ENCODE measurements at regions not wholly inside any gene's neighbourhood (a gene's known extent, or its start where the extent isn't known, plus 50 kb on each side); places are given as distances from the start of the nearest gene placed in this dataset.
"Not testable (repeated sequence)": the region's sequence is repeated elsewhere in the genome, so short reads cannot be mapped to it uniquely, and the experiment has no call there.

- H2AFZ ChIP-seq (ENCODE audit: low read length) = no peak overlapping the region
- DNase-seq (ENCODE audit: insufficient read length, low spot score, missing footprints) = no peak
- no peaks in the 10 kb centered on the region for H3K27me3 ChIP-seq (ENCODE audit: insufficient read depth, low read length)
- no peaks in the 10 kb centered on the region for H3K79me2 ChIP-seq (ENCODE audit: insufficient read depth, low read length)
- TF ChIP-seq CTCF (IDR thresholded peaks at IDR 0.05; ENCODE audit: extremely low read depth, low read depth, low read length) = no peak
- no peak overlapping the region for H3K27ac ChIP-seq (ENCODE audit: low read depth, low read length)
- H3K9me3 ChIP-seq (ENCODE audit: low read depth, low read length) = no peaks in the 10 kb centered on the region
- no peak overlapping the region for H3K4me2 ChIP-seq (ENCODE audit: insufficient read depth, low read length)
- no peaks in the 10 kb centered on the region for H3K4me1 ChIP-seq (ENCODE audit: insufficient read depth, low read length)
- H3K36me3 ChIP-seq (ENCODE audit: insufficient read depth, low read length) = no peaks in the 10 kb centered on the region
- H3K4me3 ChIP-seq (ENCODE audit: insufficient read depth, low read length) = no peak overlapping the region
- no peaks in the 10 kb centered on the region for H4K20me1 ChIP-seq (ENCODE audit: insufficient read depth, low read length)
These were observed 407.6 kb downstream of the TSHZ3 start for GRCh38 chr19:30941591-30941990.

- Histone ChIP-seq H3K79me2 (ENCODE audit: insufficient read depth, low read length) (no peaks in the 10 kb centered on the region), H2AFZ (ENCODE audit: low read length) (no peak overlapping the region), H4K20me1 (ENCODE audit: insufficient read depth, low read length) (no peaks in the 10 kb centered on the region), H3K27ac (ENCODE audit: low read depth, low read length) (no peak overlapping the region), H3K36me3 (ENCODE audit: insufficient read depth, low read length) (no peaks in the 10 kb centered on the region), H3K4me3 (ENCODE audit: insufficient read depth, low read length) (no peak overlapping the region), H3K4me1 (ENCODE audit: insufficient read depth, low read length) (no peaks in the 10 kb centered on the region), H3K4me2 (ENCODE audit: insufficient read depth, low read length) (no peak overlapping the region), H3K9me3 (ENCODE audit: low read depth, low read length) (no peaks in the 10 kb centered on the region), H3K27me3 (ENCODE audit: insufficient read depth, low read length) (no peaks in the 10 kb centered on the region)
- DNase-seq (ENCODE audit: insufficient read length, low spot score, missing footprints) = no peak
- TF ChIP-seq CTCF (IDR thresholded peaks at IDR 0.05; ENCODE audit: extremely low read depth, low read depth, low read length) = no peak
These were observed 413.0 kb downstream of the TSHZ3 start for GRCh38 chr19:30936276-30936675.

GRCh38 chr19:30935146-30935545 is 414.1 kb downstream of the TSHZ3 start:
- Histone ChIP-seq H2AFZ (ENCODE audit: low read length) (no peak overlapping the region), H3K79me2 (ENCODE audit: insufficient read depth, low read length) (no peaks in the 10 kb centered on the region), H3K4me3 (ENCODE audit: insufficient read depth, low read length) (no peak overlapping the region), H3K36me3 (ENCODE audit: insufficient read depth, low read length) (no peaks in the 10 kb centered on the region), H3K9me3 (ENCODE audit: low read depth, low read length) (no peaks in the 10 kb centered on the region), H3K27me3 (ENCODE audit: insufficient read depth, low read length) (no peaks in the 10 kb centered on the region), H4K20me1 (ENCODE audit: insufficient read depth, low read length) (no peaks in the 10 kb centered on the region), H3K27ac (ENCODE audit: low read depth, low read length) (no peak overlapping the region), H3K4me2 (ENCODE audit: insufficient read depth, low read length) (no peak overlapping the region), H3K4me1 (ENCODE audit: insufficient read depth, low read length) (no peaks in the 10 kb centered on the region)
- no peak for DNase-seq (ENCODE audit: insufficient read length, low spot score, missing footprints)
- TF ChIP-seq CTCF (IDR thresholded peaks at IDR 0.05; ENCODE audit: extremely low read depth, low read depth, low read length) = no peak

GRCh38 chr19:30933454-30933853 is 415.8 kb downstream of the TSHZ3 start:
- not testable (repeated sequence) for H3K79me2 ChIP-seq (ENCODE audit: insufficient read depth, low read length); DNase-seq (ENCODE audit: insufficient read length, low spot score, missing footprints); H3K4me3 ChIP-seq (ENCODE audit: insufficient read depth, low read length); H3K27ac ChIP-seq (ENCODE audit: low read depth, low read length); H3K27me3 ChIP-seq (ENCODE audit: insufficient read depth, low read length); H2AFZ ChIP-seq (ENCODE audit: low read length); H3K9me3 ChIP-seq (ENCODE audit: low read depth, low read length); H3K4me2 ChIP-seq (ENCODE audit: insufficient read depth, low read length); H3K36me3 ChIP-seq (ENCODE audit: insufficient read depth, low read length); H3K4me1 ChIP-seq (ENCODE audit: insufficient read depth, low read length); H4K20me1 ChIP-seq (ENCODE audit: insufficient read depth, low read length)

GRCh38 chr19:30932854-30933253 is 416.4 kb downstream of the TSHZ3 start:
- Histone ChIP-seq H3K36me3 (ENCODE audit: insufficient read depth, low read length) (no peaks in the 10 kb centered on the region), H3K4me1 (ENCODE audit: insufficient read depth, low read length) (no peaks in the 10 kb centered on the region), H3K4me3 (ENCODE audit: insufficient read depth, low read length) (no peak overlapping the region), H4K20me1 (ENCODE audit: insufficient read depth, low read length) (no peaks in the 10 kb centered on the region), H3K79me2 (ENCODE audit: insufficient read depth, low read length) (no peaks in the 10 kb centered on the region), H3K9me3 (ENCODE audit: low read depth, low read length) (no peaks in the 10 kb centered on the region), H2AFZ (ENCODE audit: low read length) (no peak overlapping the region), H3K27me3 (ENCODE audit: insufficient read depth, low read length) (no peaks in the 10 kb centered on the region), H3K4me2 (ENCODE audit: insufficient read depth, low read length) (no peak overlapping the region), H3K27ac (ENCODE audit: low read depth, low read length) (no peak overlapping the region)
- no peak for DNase-seq (ENCODE audit: insufficient read length, low spot score, missing footprints)
- TF ChIP-seq CTCF (IDR thresholded peaks at IDR 0.05; ENCODE audit: extremely low read depth, low read depth, low read length) = no peak
